ENCODE measurements at regions not wholly inside any gene's neighbourhood (a gene's known extent, or its start where the extent isn't known, plus 50 kb on each side); places are given as distances from the start of the nearest gene placed in this dataset.

- no peaks in the 10 kb centered on the region for H3K36me3 ChIP-seq (ENCODE audit: insufficient read depth, low read length, poor library complexity, severe bottlenecking)
- no peaks in the 10 kb centered on the region for H3K4me1 ChIP-seq (ENCODE audit: insufficient read depth, low read length, poor library complexity, severe bottlenecking)
- no peak overlapping the region for H3K4me3 ChIP-seq (ENCODE audit: low read depth, low read length, poor library complexity, severe bottlenecking)
- ChIA-PET POLR2A (ENCODE audit: low non-redundant PET) (no interaction called here), CTCF (no interaction called here)
- BruUV-seq (replicated peaks), result no TSS peak
- TF ChIP-seq CTCF (conservative IDR thresholded peaks at IDR 0.05; ENCODE audit: low read depth, low read length), result no peak
- TF ChIP-seq EZH2 (IDR thresholded peaks at IDR 0.05; ENCODE audit: borderline replicate concordance, low read depth, low read length, poor library complexity, severe bottlenecking), result no peak
- no peak overlapping the region for H3K27ac ChIP-seq (ENCODE audit: low read depth, low read length, poor library complexity, severe bottlenecking)
- H3K9me3 ChIP-seq (ENCODE audit: low read depth, low read length, poor library complexity, severe bottlenecking), result no peaks in the 10 kb centered on the region
- H3K27me3 ChIP-seq (replicated peaks; ENCODE audit: insufficient read depth, low read depth, low read length, poor library complexity), result no peaks in the 10 kb centered on the region
- no peak for DNase-seq (ENCODE audit: low spot score)
- intact Hi-C loops (cut with micrococcal nuclease; ENCODE audit: unreplicated experiment), result no loop called here
Measured at GRCh38 chr13:74191410-74191809, 57.2 kb upstream of the KLF12 start.

- Histone ChIP-seq H3K4me1 (ENCODE audit: insufficient read depth, low read length, poor library complexity, severe bottlenecking) (no peaks in the 10 kb centered on the region), H3K4me3 (ENCODE audit: low read depth, low read length, poor library complexity, severe bottlenecking) (no peak overlapping the region), H3K36me3 (ENCODE audit: insufficient read depth, low read length, poor library complexity, severe bottlenecking) (no peaks in the 10 kb centered on the region), H3K9me3 (ENCODE audit: low read depth, low read length, poor library complexity, severe bottlenecking) (no peaks in the 10 kb centered on the region), H3K27ac (ENCODE audit: low read depth, low read length, poor library complexity, severe bottlenecking) (no peak overlapping the region), H3K27me3 (replicated peaks; ENCODE audit: insufficient read depth, low read depth, low read length, poor library complexity) (no peaks in the 10 kb centered on the region)
- intact Hi-C loops (cut with micrococcal nuclease; ENCODE audit: unreplicated experiment), result no loop called here
- CTCF ChIA-PET, result no interaction called here
- TF ChIP-seq CTCF (conservative IDR thresholded peaks at IDR 0.05; ENCODE audit: low read depth, low read length) (no peak), EZH2 (IDR thresholded peaks at IDR 0.05; ENCODE audit: borderline replicate concordance, low read depth, low read length, poor library complexity, severe bottlenecking) (no peak)
- no TSS peak for BruUV-seq (replicated peaks)
- no peak for DNase-seq (ENCODE audit: low spot score)
- POLR2A ChIA-PET (ENCODE audit: low non-redundant PET), result no interaction called here
Measured at GRCh38 chr13:74190999-74191398, 56.8 kb upstream of the KLF12 start.

GRCh38 chr13:74187564-74187963 is 53.4 kb upstream of the KLF12 start:
- H3K4me1 ChIP-seq (ENCODE audit: insufficient read depth, low read length, poor library complexity, severe bottlenecking), result no peaks in the 10 kb centered on the region
- no TSS peak for BruUV-seq (replicated peaks)
- intact Hi-C loops (cut with micrococcal nuclease; ENCODE audit: unreplicated experiment), result no loop called here
- no peaks in the 10 kb centered on the region for H3K9me3 ChIP-seq (ENCODE audit: low read depth, low read length, poor library complexity, severe bottlenecking)
- no peak for DNase-seq (ENCODE audit: low spot score)
- no peak for TF ChIP-seq EZH2 (IDR thresholded peaks at IDR 0.05; ENCODE audit: borderline replicate concordance, low read depth, low read length, poor library complexity, severe bottlenecking)
- TF ChIP-seq CTCF (conservative IDR thresholded peaks at IDR 0.05; ENCODE audit: low read depth, low read length), result no peak
- no peaks in the 10 kb centered on the region for H3K27me3 ChIP-seq (replicated peaks; ENCODE audit: insufficient read depth, low read depth, low read length, poor library complexity)
- CTCF ChIA-PET, result no interaction called here
- H3K36me3 ChIP-seq (ENCODE audit: insufficient read depth, low read length, poor library complexity, severe bottlenecking), result no peaks in the 10 kb centered on the region
- H3K27ac ChIP-seq (ENCODE audit: low read depth, low read length, poor library complexity, severe bottlenecking), result no peak overlapping the region
- POLR2A ChIA-PET (ENCODE audit: low non-redundant PET), result no interaction called here
- no peak overlapping the region for H3K4me3 ChIP-seq (ENCODE audit: low read depth, low read length, poor library complexity, severe bottlenecking)
